Central memory CD4-positive, alpha-beta T cell (primary cell): ENCODE measurements at regions not wholly inside any gene's neighbourhood (a gene's known extent, or its start where the extent isn't known, plus 50 kb on each side); places are given as distances from the start of the nearest gene placed in this dataset.
"Not testable (repeated sequence)": the region's sequence is repeated elsewhere in the genome, so short reads cannot be mapped to it uniquely, and the experiment has no call there.

Experiments used
- DNase-seq: peaks from one replicate; pipeline ENCODE4 v3.0.0; 2022

DNA sequence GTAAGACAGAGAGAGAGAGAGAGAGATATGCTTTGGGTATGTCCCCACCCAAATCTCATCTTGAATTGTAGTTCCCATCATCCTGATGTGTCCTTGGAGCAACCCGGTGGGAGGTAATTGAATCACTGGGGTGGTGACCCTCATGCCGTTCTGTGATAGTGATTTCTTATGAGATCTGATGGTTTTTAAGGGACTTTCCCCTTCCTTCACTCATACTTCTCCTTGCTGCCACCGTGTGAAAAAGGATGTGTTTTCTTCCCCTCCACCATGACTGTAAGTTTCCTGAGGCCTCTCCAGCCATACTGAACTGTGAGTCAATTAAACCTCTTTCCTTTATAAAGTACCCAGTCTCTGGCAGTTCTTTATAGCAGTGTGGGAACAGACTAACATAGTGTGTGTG is 60.3 kb downstream of the EOMES start:
- no peak for DNase-seq

DNA sequence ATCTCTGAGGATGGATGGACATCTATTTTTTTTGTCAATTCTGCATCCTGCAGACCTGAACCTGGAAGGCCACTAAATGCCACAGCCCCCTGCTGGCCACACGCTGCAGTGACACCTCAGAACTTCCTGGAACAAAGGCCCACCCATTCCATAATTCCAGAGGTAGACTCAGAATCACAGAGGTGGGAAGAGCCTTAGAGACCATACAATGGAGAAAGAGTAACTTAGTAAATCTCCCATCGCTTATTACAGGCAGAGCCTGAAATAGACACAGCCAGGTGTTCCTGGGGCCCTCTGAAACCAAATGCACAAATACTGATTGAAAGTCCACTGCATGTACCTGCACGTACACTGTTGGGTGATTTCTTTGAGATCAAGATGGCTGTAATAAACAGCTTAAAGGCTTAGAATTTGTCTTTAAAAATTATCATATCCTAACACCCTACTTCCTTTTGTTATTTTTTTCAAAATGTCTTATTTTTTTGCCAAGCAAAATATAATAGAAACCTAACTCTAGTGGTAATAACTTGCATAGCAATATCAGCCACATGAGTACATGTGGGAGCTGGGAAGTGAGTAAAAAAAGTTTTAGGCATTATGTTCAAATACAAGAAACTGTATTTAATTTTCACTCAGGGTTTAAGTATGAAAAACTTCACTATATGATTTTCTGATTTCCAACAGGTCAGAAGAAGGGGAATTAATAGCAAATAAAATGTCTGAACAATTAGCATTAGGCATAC is 62.7 kb downstream of the EOMES start:
- DNase-seq: peak; percentile 26

DNA sequence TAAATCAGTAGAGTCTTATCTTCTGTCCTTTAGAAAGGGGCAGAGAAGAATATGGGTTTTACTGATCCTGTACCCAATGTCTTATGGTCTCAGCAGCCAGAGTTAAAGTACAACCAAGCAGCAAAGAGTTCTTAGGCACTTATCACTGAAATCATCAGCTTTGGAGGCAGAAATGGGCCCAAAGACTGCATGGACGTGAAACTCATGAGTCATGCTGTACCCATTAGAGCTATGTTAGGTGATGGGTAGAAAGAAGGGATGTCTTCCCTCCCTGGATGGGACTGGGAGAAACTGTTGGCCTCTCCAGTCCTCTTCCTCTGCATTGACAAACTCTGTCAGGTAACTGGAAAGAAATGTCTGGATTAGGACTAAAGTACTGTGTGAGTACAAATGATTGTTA is 63.4 kb downstream of the EOMES start:
- DNase-seq: no peak

DNA sequence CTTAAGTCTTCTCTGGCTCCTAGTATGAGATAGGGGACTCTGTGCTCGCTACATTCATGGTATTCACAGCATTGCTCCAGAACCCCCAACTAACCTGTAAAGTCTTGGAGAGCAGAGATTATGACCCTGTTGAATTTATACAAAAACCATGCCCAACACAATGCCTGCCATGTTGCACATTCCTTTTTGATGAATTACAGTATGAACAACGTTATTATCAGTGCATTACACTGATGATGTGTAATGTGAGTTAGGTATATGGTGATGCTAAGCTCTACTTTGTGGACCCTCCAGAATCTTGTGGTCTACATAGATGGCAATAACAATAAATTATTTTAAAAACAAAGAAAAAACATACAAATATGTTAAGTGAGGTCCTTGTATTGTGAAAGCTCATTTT is 64.3 kb downstream of the EOMES start:
- no peak for DNase-seq

DNA sequence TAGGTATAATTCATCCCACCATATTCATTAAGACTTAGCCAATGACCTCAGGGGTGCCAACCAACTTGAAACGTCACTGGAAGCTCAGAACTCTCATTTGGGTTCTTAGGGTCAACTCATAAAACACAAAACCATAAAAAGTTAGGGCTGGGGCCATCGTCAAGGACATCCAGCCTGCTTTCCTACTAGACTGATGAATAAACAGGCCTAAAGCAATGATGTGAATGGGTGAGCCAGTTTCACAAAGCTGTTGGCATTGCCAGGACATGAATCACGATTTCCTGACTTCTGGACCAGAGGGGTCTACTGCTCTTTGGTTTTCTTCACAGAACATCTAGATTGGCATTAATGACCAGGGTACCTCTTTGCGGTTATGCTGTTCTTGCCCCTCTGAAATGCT is 64.7 kb downstream of the EOMES start:
- no peak for DNase-seq

DNA sequence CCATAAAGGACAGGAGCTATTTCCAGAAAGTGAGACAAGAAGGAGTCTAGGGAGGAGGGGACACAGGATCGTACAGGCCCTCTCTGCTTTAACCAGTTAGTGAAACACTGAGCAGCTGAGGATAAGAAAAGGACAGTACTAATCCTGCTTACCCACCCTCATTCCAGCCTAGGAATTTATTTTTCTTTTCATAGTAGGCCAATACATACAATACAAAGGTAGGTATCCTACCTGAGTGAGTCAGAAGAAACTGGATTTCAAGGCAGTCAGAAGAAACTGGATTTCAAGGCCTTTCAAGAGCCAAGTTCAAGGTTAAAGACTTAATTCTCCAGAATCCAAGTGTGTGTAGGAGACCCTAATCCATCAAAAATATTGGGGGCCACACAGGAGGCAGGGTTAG is 65.3 kb downstream of the EOMES start:
- DNase-seq: no peak

DNA sequence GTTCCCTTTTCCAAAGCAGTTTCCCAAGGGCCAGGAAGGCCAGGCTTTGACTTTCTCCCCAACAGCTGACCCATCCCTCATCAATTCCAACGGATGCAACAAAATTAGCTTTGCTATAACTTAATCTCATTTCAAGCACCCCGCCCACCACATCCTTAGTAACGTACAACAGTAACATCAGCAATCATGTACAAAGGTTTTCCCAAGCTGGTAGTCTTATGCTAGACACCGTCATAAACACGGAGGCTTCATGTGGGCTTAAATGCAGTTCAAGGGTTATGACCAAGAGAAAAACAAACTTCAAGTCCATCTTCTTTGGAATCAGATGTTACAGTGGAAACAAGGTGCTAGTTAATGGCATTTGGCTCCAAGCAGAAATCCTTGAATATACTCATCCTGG is 66.6 kb downstream of the EOMES start:
- peak; percentile 31 for DNase-seq

DNA sequence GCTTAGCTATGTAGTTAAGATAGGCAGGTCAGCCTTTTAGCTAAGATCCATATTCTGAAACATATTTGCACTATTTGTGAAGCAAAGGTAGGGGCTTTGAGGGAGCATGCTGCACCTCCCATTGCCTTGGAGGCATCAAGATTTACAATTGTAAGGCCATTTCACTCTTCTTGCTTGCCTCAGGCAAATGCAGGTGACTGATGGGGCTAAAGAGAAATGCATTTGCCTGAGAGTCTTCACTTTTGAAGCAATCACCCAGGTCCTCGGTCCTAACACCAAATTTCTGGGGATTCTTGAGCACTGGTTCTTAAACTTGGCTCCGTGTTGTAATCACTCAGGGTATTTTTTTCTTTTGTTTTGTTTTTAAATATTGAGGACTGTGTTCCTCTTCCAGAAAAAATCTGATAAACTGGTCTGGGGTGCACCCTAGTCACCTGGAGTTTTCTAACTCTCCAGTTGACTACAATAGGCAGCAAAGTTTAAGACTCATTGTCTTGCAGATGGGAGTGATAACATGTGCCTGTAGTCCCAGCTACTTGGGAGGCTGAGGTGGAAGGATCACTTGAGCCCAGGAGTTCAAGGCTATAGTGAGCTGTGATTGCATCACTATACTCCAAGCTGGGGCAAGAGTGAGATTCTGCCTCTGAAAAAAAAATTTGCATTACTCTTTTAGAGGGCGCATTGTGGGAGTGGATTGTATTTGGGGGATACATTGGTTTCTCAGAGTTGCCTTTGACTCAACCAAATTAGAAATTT is 68.1 kb downstream of the EOMES start:
- no peak for DNase-seq

DNA sequence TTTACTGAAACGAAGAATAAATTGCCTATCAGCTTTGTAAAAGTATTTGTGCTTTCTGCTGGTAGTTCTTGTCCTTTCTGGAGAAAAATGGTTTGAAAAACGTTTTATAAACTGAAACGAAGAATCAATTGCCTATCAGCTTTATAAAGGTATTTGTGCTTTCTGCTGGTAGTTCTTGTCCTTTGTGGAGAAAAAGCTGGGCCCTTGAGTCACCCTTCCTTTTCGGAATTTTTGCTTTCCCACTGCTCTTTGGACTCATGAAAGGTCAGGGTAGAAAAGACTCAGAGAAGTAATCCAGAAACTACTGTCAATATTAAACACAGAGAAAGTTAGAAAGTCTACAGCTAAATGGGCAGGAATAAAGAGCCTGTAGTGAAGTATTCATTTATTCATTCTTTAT is 72.8 kb downstream of the EOMES start:
- no peak for DNase-seq

DNA sequence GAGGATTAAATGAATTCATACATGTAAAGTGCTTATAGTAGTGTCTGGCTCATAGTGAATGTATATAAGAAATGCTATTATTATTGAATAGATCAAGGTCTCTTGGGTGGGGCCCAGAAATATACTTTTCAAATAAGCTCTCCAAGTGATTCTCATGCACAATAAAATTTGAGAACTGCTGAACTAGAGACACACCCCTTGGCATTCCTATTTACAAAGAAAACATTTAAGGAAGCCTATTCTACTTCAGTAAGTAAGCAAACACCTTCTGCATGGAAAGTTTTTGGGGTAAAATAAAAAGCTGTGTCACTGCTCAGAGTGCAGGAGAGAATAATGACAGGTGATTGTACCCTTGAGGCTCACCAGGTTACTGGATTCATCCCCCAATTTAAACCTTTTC is 75.2 kb downstream of the EOMES start:
- no peak for DNase-seq

DNA sequence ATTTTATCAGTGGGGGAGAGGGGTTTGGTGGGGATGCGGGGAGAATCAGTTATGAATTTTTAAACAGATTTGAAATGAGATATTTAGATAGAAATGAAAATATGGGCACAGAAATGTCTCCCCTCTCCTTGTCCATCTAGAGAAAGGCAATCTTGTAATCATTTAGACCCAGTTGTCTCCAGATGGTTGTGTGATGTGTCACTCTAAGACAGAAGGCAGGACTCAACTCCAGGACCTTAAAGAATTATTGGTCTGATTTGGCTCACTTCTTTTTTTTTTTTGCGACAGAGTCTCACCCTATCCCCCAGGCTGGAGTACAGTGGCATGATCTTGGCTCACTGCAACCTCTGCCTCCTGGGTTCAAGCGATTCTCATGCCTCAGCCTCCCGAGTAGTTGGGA is 77.2 kb downstream of the EOMES start:
- no peak for DNase-seq

DNA sequence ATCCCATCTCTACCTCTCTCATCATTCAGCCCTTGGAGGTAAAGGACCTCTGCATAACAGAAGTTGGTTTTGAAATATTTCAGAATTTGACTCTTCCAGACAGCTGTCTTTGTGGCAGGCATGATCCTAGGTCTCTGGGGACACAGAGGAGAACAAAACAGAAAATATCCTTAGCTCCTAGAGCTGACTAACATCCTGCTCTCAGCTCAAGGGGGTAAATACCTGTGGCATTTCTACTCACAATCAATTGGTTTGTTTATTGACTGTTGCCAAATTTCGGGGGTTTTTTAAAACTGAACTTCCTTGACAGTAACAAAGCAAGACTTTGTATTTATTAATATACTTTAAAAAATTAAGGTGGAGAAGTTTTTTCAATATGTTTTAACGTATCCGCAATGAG is 78.8 kb downstream of the EOMES start:
- DNase-seq: no peak

DNA sequence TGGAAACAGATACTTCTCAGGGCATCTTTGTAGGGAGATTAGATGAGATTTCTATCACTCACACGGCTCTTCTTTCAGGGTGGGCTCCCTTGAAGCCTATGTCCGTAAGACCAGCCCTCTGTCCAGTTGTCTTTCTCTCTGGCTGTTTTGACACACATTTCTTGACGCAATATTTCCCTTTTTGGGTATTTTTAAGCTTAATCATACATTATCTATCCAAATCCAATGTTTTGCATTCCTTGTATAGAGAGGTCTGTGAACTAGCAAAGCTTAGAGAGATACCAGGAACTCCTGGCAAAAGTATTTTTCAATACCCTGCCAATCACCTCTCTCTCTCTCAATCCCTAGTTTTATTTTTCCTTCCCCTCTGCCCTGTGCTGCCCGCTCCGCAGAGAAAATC is 79.3 kb downstream of the EOMES start:
- no peak for DNase-seq

DNA sequence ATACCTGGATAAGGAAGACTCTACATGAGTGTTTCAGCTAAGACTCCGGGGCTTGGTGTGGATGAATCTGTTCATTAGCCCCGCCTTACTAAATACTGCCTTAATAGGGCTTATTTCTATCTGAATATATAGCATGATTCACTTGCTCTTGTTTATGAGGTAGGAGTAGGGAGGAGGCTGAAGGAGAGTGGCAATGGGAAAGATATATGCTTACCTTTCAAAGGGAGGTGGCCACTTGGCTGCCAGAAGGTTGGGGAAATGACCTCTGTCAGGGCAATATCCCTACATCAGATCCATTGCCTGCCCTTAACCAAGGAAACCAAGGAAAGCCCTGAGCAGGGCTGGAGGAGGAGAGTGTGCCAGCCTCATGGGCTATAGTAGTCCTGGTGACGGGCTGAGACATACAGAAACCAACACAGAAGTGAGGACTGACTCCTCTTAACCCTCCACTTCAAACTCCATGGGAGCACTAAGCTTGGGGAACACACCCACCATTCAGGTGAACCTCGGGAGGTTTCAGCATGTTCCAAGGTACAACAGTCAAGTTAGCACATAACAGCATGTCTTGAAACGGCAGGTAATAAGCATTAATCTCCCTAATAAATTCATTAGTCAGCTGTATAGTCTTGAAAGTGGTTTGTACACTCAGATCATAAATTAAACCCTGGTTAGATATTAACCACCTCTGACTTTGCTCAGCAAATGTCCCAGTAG is 80.1 kb downstream of the EOMES start:
- DNase-seq: no peak

DNA sequence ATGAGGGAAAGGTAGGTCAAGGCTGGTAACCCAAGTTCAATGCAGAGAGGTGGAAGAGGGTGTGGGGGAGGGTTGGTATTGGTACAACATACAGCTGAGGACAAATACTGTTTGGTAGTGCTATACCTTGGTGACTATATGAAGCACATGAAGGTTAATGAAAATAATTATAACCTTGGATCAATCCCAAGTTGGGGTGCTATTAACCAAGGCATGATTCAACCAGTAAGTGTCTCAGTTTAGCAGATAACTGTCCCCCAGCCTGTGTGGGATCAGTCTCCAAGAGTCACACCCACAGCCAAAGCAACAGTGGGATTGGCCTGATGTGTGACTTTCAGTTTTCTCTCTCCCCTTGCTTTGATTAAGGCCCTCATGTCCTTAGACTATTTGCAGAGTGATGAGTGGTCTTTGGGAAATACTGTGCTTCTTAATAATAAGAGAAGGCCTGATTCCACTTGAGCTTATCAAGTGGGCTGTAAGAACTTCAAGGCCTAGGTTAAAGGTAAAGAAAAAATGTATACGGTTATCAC is 80.8 kb downstream of the EOMES start:
- no peak for DNase-seq

DNA sequence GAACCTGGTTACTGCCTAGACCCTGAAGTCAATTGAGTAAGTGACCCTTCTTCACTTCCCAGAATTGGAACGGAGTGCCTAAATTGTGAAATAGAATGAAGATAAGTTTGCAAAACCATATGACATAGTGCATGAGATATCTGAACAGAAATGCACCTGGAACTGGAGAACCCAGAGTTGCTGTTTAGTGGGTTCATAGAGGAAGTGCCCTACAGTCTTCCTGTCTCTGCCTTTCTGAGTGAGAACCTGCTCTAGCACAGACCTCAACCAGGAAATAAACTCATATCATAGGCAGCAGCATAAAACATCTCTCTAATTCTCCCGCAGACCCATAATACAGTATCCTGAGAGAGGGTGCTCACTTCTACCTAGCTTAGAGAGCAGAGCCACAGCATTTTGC is 82.9 kb downstream of the EOMES start:
- DNase-seq: peak; percentile 39

DNA sequence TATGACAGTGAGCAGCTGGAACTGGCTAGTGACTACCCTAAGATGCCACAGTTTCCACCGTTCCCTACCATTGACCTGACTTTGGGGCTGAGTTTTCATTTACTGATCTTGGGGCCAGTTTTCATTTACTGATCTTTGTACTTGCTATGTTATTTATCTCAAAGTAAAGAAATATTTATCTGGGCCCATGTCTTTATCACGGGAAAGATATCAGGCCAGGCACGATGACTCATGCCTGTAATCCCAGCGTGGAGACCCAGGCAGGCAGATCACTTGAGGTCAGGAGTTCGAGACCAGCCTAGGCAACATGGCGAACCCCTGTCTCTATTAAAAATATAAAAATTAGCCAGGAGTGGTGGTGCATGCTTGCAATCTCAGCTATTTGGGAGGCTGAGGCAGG is 83.5 kb downstream of the EOMES start:
- no peak for DNase-seq

DNA sequence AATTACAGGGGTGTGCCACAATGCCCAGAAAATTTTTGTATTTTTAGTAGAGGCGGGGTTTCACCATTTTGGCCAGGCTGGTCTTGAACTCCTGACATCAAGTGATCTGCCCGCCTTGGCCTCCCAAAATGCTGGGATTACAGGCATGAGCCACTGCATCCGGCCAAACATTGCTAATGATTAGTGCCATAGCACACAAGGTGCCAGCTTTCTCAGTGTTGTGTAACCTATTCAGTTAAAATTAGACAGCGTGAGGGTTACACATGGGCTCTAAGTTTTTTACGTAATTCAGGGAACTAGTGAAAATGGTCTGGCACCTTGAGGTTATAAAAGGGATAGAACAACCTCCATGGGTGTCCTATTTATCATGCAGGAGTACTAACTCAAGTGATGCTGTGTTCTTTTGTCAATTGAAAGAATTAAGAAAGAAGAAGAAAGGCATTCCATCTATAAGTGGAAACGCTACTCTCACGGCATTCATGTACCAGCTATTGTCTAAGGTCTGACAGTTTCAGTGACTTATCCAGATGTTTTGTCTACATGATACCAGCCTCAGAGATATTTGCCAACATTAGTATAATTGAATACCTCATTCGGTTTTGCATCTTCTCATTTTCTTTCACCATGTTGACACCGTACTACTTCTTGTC is 84.7 kb downstream of the EOMES start:
- no peak for DNase-seq

DNA sequence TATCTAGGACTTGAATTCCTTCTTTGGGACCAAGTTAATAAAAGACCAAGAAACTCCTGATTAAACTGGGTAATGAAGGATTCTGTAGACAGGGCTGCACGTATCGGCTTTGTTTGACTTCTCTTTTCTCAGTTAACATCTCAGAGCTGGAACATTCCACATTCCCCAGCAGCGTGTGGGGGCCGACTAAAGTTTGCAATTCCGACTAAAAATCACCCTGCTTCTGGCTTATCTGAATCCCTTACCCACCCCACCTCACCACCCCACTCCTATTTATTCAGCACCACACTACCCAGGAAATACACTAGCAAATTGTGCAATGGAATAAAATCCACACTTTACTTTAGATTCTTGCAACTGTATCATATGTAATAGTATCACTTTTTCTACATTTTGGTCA is 87.1 kb downstream of the EOMES start:
- DNase-seq: not testable (repeated sequence)

DNA sequence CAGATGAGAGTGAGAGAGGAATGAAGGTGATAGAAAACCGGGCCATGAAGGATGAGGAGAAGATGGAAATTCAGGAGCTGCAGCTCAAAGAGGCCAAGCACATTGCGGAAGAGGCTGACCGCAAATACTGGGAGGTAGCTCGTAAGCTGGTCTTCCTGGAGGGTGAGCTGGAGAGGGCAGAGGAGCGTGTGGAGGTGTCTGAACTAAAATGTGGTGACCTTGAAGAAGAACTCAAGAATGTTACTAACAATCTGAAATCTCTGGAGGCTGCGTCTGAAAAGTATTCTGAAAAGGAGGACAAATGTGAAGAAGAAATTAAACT is 88.9 kb downstream of the EOMES start:
- no peak for DNase-seq

DNA sequence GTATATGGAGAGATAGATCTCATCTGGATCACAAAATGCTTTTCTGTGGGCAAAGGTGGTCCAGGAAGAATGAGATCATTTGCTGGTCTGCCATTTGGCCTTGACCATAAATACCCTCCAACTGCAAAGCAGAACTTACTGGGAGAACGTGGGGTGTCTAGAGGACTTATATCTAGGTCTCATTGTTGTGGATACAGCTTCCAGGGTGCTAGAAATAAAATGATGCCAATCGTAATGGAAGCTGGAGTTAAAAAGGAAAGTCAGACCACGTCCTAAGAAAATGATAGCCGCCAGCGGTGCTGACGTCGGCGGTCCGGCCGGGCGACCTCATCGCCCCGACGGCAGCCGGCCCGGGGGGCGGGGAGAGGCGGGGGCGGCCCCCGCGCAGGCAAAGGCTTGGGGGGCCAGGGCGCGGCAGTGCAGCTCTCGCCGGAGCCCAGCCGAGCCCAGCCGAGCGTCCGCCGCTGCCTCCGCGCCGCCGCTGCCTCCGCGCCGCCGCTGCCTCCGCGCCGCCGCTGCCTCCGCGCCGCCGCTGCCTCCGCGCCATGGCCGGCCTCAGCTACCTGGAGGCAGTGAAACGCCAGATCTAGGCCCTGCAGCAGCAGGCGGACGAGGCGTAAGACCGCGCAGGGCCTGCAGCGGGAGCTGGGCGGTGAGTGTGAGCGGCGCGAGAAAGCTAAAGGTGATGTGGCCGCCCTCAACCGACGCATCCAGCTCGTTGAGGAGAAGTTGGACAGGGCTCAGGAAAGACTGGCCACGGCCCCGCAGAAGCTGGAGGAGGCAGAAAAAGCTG is 89.5 kb downstream of the EOMES start:
- peak; percentile 48 for DNase-seq

DNA sequence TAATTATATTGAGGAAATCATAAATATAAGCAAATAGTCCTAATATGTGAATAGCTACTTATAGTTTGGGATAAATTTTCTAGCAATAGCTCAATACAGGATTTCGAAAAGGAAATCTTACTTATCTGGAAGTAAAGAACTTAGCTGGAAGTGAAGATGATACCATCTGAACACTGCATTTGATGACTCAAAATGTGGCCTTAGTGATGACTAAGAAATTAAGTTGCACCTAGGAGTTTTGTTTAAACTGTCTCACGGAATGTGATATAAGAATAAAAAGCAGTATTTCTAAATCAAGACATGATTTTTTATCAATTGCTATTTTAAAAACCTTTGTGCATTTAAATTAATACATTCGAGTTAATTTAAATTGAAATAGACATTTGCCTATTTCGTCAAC is 91.2 kb downstream of the EOMES start:
- no peak for DNase-seq

DNA sequence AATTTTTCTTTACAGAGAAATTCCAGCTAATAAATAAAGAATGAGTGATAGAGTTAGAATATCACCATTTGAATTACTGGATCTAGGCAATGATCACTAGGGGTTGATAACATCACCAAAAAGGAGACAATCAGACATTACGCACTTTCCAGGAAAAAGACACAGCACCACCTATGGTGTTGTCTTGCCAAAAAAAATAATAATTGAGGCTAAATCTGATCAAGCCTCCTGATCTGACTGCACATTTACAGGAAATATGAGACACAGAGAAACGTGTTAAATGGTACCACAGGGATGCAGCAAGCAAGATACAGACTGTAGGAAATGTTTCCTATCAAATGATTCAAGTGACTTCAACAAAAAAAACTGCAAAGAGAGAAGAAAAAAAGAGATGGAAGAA is 92.8 kb downstream of the EOMES start:
- no peak for DNase-seq
